GM23338 (cell line): ENCODE measurements at regions not wholly inside any gene's neighbourhood (a gene's known extent, or its start where the extent isn't known, plus 50 kb on each side); places are given as distances from the start of the nearest gene placed in this dataset.

Experiments
- ATAC-seq: fragments of 200-7000 bp; cut with Tn5 transposase; 3 replicates; pipeline ENCODE4 v1.9.1; 2020
- DNase-seq: peaks from one replicate; pipeline ENCODE4 v3.0.0-alpha.2; 2015; ENCODE audit warnings: low spot score
- H2AFZ ChIP-seq: fragments of 200-600 bp; sonication (generic); 2 replicates; pipeline ENCODE4 v1.8.0; 2016; ENCODE audit warnings: antibody characterized with exemption, mild to moderate bottlenecking, moderate library complexity
- H3F3A ChIP-seq: fragments of 200-600 bp; sonication (generic); replicated peaks from 2 replicates; pipeline ENCODE4 v1.8.0; 2017; ENCODE audit warnings: antibody characterized with exemption, mixed run types, low read depth
- H3K27ac ChIP-seq: fragments of 200-600 bp; sonication (generic); 2 replicates; pipeline ENCODE4 v1.6.1; 2016; ENCODE audit warnings: low read depth
- H3K27me3 ChIP-seq: fragments of 200-600 bp; sonication (generic); 2 replicates; pipeline ENCODE4 v1.8.0; 2016; ENCODE audit warnings: mild to moderate bottlenecking, mixed run types, moderate library complexity; ENCODE audit not compliant: insufficient read depth
- H3K36me3 ChIP-seq: fragments of 200-600 bp; sonication (generic); 2 replicates; pipeline ENCODE4 v1.8.0; 2016; ENCODE audit warnings: mild to moderate bottlenecking; ENCODE audit not compliant: insufficient read depth
- H3K4me1 ChIP-seq: fragments of 200-600 bp; sonication (generic); 2 replicates; pipeline ENCODE4 v1.8.0; 2016; ENCODE audit warnings: mild to moderate bottlenecking, moderate library complexity; ENCODE audit not compliant: insufficient read depth
- H3K4me2 ChIP-seq: fragments of 200-600 bp; sonication (generic); 2 replicates; pipeline ENCODE4 v1.7.1; 2017; ENCODE audit warnings: mixed run types
- H3K4me3 ChIP-seq: fragments of 200-600 bp; sonication (generic); 2 replicates; pipeline ENCODE4 v1.6.1; 2016; ENCODE audit warnings: mixed run types
- H3K79me2 ChIP-seq: fragments of 200-600 bp; sonication (generic); replicated peaks from 2 replicates; pipeline ENCODE4 v1.8.0; 2017; ENCODE audit warnings: mild to moderate bottlenecking; ENCODE audit not compliant: insufficient read depth
- H3K9me2 ChIP-seq: fragments of 200-600 bp; sonication (generic); 2 replicates; pipeline ENCODE4 v1.8.0; 2017; ENCODE audit not compliant: insufficient read depth
- H4K20me1 ChIP-seq: fragments of 200-600 bp; sonication (generic); replicated peaks from 2 replicates; pipeline ENCODE4 v1.8.0; 2017; ENCODE audit warnings: mild to moderate bottlenecking; ENCODE audit not compliant: insufficient read depth
- H3K27ac Mint-ChIP-seq: 2 replicates; pipeline ENCODE4 v1.8.0; 2020; ENCODE audit warnings: inconsistent platforms, mild to moderate bottlenecking, moderate library complexity, mixed read lengths
- H3K27me3 Mint-ChIP-seq: 3 replicates; pipeline ENCODE4 v1.8.0; 2022; ENCODE audit warnings: low read depth, mild to moderate bottlenecking, moderate library complexity, mixed read lengths, inconsistent platforms; ENCODE audit not compliant: insufficient read depth, poor library complexity
- H3K36me3 Mint-ChIP-seq: 3 replicates; pipeline ENCODE4 v1.8.0; 2021; ENCODE audit warnings: low read depth, mild to moderate bottlenecking, inconsistent platforms, moderate library complexity, mixed read lengths
- H3K4me1 Mint-ChIP-seq: 3 replicates; pipeline ENCODE4 v1.8.0; 2020; ENCODE audit warnings: mild to moderate bottlenecking, inconsistent platforms, mixed read lengths
- H3K4me3 Mint-ChIP-seq: 3 replicates; pipeline ENCODE4 v1.8.0; 2021; ENCODE audit warnings: moderate library complexity, mild to moderate bottlenecking, inconsistent platforms, mixed read lengths
- H3K9me3 Mint-ChIP-seq: 3 replicates; pipeline ENCODE4 v1.8.0; 2020; ENCODE audit warnings: moderate library complexity, mild to moderate bottlenecking, inconsistent platforms, mixed read lengths
- CREB1 ChIP-seq: fragments of 250-450 bp; sonication (Bioruptor Pico); IDR thresholded peaks from 2 replicates; pipeline ENCODE4 v1.5.0; 2020; ENCODE audit warnings: low read depth, mild to moderate bottlenecking, moderate library complexity
- CTCF ChIP-seq, 2 experiments: fragments of 200-600 bp in 1 of 2; sonication (generic) in 1 of 2; conservative IDR thresholded peaks; 2 replicates each; pipeline versions ENCODE4 v1.5.1 to v1.6.1; 2016 to 2017; ENCODE audit warnings: antibody characterized with exemption in 2 of 2, low read depth in 2 of 2, mild to moderate bottlenecking in 2 of 2, moderate library complexity in 1 of 2
- ETS1 ChIP-seq: IDR thresholded peaks from 2 replicates; pipeline ENCODE4 v1.6.1; 2016; ENCODE audit warnings: antibody characterized with exemption
- EZH2 ChIP-seq: fragments of 200-600 bp; sonication (generic); IDR thresholded peaks from one replicate; pipeline ENCODE4 v1.8.0; 2017; ENCODE audit warnings: antibody characterized with exemption, mild to moderate bottlenecking, low read depth; ENCODE audit not compliant: unreplicated experiment
- EZH2phosphoT487 ChIP-seq: fragments of 200-600 bp; sonication (generic); IDR thresholded peaks from one replicate; pipeline ENCODE4 v1.8.1; 2018; ENCODE audit warnings: antibody characterized with exemption; ENCODE audit not compliant: unreplicated experiment
- JUNB ChIP-seq: IDR thresholded peaks from one replicate; pipeline ENCODE4 v1.6.1; 2016; ENCODE audit warnings: antibody characterized with exemption; ENCODE audit not compliant: unreplicated experiment
- NANOG ChIP-seq: IDR thresholded peaks from 2 replicates; pipeline ENCODE4 v1.6.1; 2016; ENCODE audit warnings: antibody characterized with exemption, borderline replicate concordance
- POLR2AphosphoS5 ChIP-seq: IDR thresholded peaks from 2 replicates; pipeline ENCODE4 v1.6.1; 2016; ENCODE audit warnings: antibody characterized with exemption, low read depth
- REST ChIP-seq: IDR thresholded peaks from one replicate; pipeline ENCODE4 v1.6.1; 2018; ENCODE audit warnings: antibody characterized with exemption; ENCODE audit not compliant: unreplicated experiment
- STAT1 ChIP-seq: IDR thresholded peaks from one replicate; pipeline ENCODE4 v1.6.1; 2016; ENCODE audit warnings: antibody characterized with exemption; ENCODE audit not compliant: unreplicated experiment
- ZNF114 ChIP-seq: fragments of 250-450 bp; sonication (Bioruptor Pico); IDR thresholded peaks from 2 replicates; pipeline ENCODE4 v1.5.0; 2020; ENCODE audit warnings: mild to moderate bottlenecking, moderate library complexity
- ZNF331 ChIP-seq: fragments of 250-450 bp; sonication (Bioruptor Pico); IDR thresholded peaks from 2 replicates; pipeline ENCODE4 v1.5.0; 2020; ENCODE audit warnings: low read depth, mild to moderate bottlenecking, moderate library complexity
- ZNF462 ChIP-seq: fragments of 250-450 bp; sonication (Bioruptor Pico); IDR thresholded peaks from 2 replicates; pipeline ENCODE4 v1.5.0; 2020; ENCODE audit warnings: mild to moderate bottlenecking, moderate library complexity

GRCh38 chr2:37748541-37748940, 77.1 kb upstream of the CDC42EP3 start:
- Mint-ChIP-seq H3K27me3 (no peaks in the 10 kb centered on the region), H3K36me3 (no peaks in the 10 kb centered on the region), H3K9me3 (no peaks in the 10 kb centered on the region), H3K4me3 (no peak overlapping the region), H3K4me1 (no peaks in the 10 kb centered on the region), H3K27ac (no peak overlapping the region)
- no peaks in the 10 kb centered on the region for H4K20me1 ChIP-seq
- no peak overlapping the region for H3K27ac ChIP-seq
- no peaks in the 10 kb centered on the region for H3K79me2 ChIP-seq
- no peak overlapping the region for H3K4me2 ChIP-seq
- H3K9me2 ChIP-seq: no peaks in the 10 kb centered on the region
- H3K27me3 ChIP-seq: no peaks in the 10 kb centered on the region
- H3K4me1 ChIP-seq: no peaks in the 10 kb centered on the region
- TF ChIP-seq ETS1 (no peak), CREB1 (CRISPR knock-in tag) (no peak), ZNF462 (CRISPR knock-in tag) (no peak), POLR2AphosphoS5 (no peak), REST (no peak), ZNF331 (CRISPR knock-in tag) (no peak), EZH2phosphoT487 (no peak), STAT1 (no peak), EZH2 (no peak), NANOG (no peak), ZNF114 (CRISPR knock-in tag) (no peak), CTCF (conservative IDR thresholded peaks at IDR 0.05; ENCODE audit: low read depth in 2 of 2) (no peak), JUNB (no peak)
- H3F3A ChIP-seq: no peaks in the 10 kb centered on the region
- H2AFZ ChIP-seq: no peak overlapping the region; the same call in 1 of the 2 replicates
- H3K4me3 ChIP-seq: no peak overlapping the region
- no peaks in the 10 kb centered on the region for H3K36me3 ChIP-seq
- DNase-seq (no peak), ATAC-seq (no peak)
